DND-41 (cell line): ENCODE measurements at regions not wholly inside any gene's neighbourhood (a gene's known extent, or its start where the extent isn't known, plus 50 kb on each side); places are given as distances from the start of the nearest gene placed in this dataset.

Experiments
- ATAC-seq: fragments of 200-7000 bp; cut with Tn5 transposase; 3 replicates; pipeline ENCODE4 v1.9.1; 2021; ENCODE audit warnings: low read depth; ENCODE audit not compliant: insufficient read depth
- DNase-seq: peaks from one replicate; pipeline ENCODE4 v3.0.0-alpha.2; 2020
- H2AFZ ChIP-seq: 2 replicates; pipeline ENCODE4 v1.6.0; 2012; ENCODE audit warnings: low read depth, low read length
- H3K27ac ChIP-seq: 2 replicates; pipeline ENCODE4 v1.5.1; 2012; ENCODE audit warnings: low read length, inconsistent platforms
- H3K27me3 ChIP-seq: fragments of 200-600 bp; sonication (generic); 2 replicates; pipeline ENCODE4 v1.6.0; 2012; ENCODE audit warnings: low read length, mild to moderate bottlenecking, inconsistent platforms; ENCODE audit not compliant: insufficient read depth, poor library complexity
- H3K36me3 ChIP-seq: 2 replicates; pipeline ENCODE4 v1.5.1; 2012; ENCODE audit warnings: low read length, inconsistent platforms; ENCODE audit not compliant: insufficient read depth
- H3K4me1 ChIP-seq: 2 replicates; pipeline ENCODE4 v1.5.1; 2012; ENCODE audit warnings: mild to moderate bottlenecking, low read length; ENCODE audit not compliant: insufficient read depth
- H3K4me2 ChIP-seq: 2 replicates; pipeline ENCODE4 v1.6.0; 2012; ENCODE audit warnings: mild to moderate bottlenecking, moderate library complexity, low read length, inconsistent platforms; ENCODE audit not compliant: insufficient read depth
- H3K4me3 ChIP-seq, 2 experiments: fragments of 200-600 bp in 1 of 2; shearing (Covaris generic) in 1 of 2; 2 replicates each; pipeline ENCODE4 v1.5.1; 2012 to 2016; ENCODE audit warnings: inconsistent platforms in 2 of 2, low read length in 2 of 2, mild to moderate bottlenecking in 2 of 2, low read depth in 1 of 2, moderate library complexity in 1 of 2
- H3K79me2 ChIP-seq: 2 replicates; pipeline ENCODE4 v1.6.0; 2012; ENCODE audit warnings: low read length, inconsistent platforms; ENCODE audit not compliant: insufficient read depth
- H3K9ac ChIP-seq: 2 replicates; pipeline ENCODE4 v1.6.0; 2012; ENCODE audit warnings: low read depth, mild to moderate bottlenecking, inconsistent platforms, low read length, moderate library complexity
- H3K9me3 ChIP-seq: 2 replicates; pipeline ENCODE4 v1.5.1; 2012; ENCODE audit warnings: low read length, moderate library complexity, mild to moderate bottlenecking, inconsistent platforms; ENCODE audit not compliant: insufficient read depth, severe bottlenecking
- H4K20me1 ChIP-seq: 2 replicates; pipeline ENCODE4 v1.6.0; 2012; ENCODE audit warnings: low read length; ENCODE audit not compliant: insufficient read depth
- CTCF ChIP-seq: IDR thresholded peaks from 2 replicates; pipeline ENCODE4 v1.5.1; 2012; ENCODE audit warnings: borderline replicate concordance, low read length, moderate library complexity, mild to moderate bottlenecking; ENCODE audit not compliant: poor library complexity, severe bottlenecking; ENCODE audit errors: extremely low read depth
- EZH2 ChIP-seq: IDR thresholded peaks from 3 replicates; pipeline ENCODE4 v1.6.1; 2012; ENCODE audit warnings: borderline replicate concordance, low read depth, mild to moderate bottlenecking, moderate library complexity, low read length, inconsistent platforms; ENCODE audit not compliant: severe bottlenecking

DNA sequence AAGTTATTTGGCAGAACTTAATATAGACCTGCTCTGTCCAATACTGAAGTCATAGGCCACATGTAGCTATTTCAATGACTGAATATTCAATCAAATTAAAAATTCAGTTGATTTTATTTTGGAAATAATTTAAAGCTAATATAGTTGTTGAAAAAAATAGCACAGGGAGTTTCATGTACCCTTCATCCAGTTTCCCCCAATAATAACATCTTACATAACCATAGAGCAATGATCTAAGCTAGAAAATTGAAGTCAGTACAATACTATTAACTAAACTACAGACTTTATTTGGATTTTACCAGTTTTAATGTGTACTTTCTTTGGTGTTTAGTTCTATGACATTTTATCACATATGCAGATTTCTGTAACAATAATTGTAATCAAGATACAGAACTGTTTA is 212.2 kb upstream of the HDDC2 start:
- no peaks in the 10 kb centered on the region for H4K20me1 ChIP-seq
- ATAC-seq (no peak), DNase-seq (no peak)
- no peak overlapping the region for H3K27ac ChIP-seq
- no peaks in the 10 kb centered on the region for H3K27me3 ChIP-seq
- H3K9ac ChIP-seq = no peak overlapping the region
- H3K4me3 ChIP-seq = no peak overlapping the region
- no peaks in the 10 kb centered on the region for H3K36me3 ChIP-seq
- H3K9me3 ChIP-seq = no peaks in the 10 kb centered on the region
- no peaks in the 10 kb centered on the region for H3K79me2 ChIP-seq
- H3K4me1 ChIP-seq = no peaks in the 10 kb centered on the region
- no peak overlapping the region for H2AFZ ChIP-seq
- H3K4me2 ChIP-seq = no peak overlapping the region
- no peak for TF ChIP-seq EZH2
- TF ChIP-seq CTCF = no peak

GRCh38 chr6:125516644-125517043 is 214.9 kb upstream of the HDDC2 start:
- H3K4me2 ChIP-seq = no peak overlapping the region
- H3K79me2 ChIP-seq = no peaks in the 10 kb centered on the region
- TF ChIP-seq CTCF (no peak), EZH2 (no peak)
- H3K4me1 ChIP-seq = no peaks in the 10 kb centered on the region
- H3K9ac ChIP-seq = no peak overlapping the region
- no peak overlapping the region for H3K27ac ChIP-seq
- no peaks in the 10 kb centered on the region for H3K36me3 ChIP-seq
- ATAC-seq = no peak
- no peak overlapping the region for H2AFZ ChIP-seq
- no peaks in the 10 kb centered on the region for H3K27me3 ChIP-seq
- H4K20me1 ChIP-seq = no peaks in the 10 kb centered on the region
- DNase-seq = no peak
- no peak overlapping the region for H3K4me3 ChIP-seq
- no peaks in the 10 kb centered on the region for H3K9me3 ChIP-seq

GRCh38 chr6:125519367-125519766 is 217.6 kb upstream of the HDDC2 start:
- no peak overlapping the region for H3K27ac ChIP-seq
- no peaks in the 10 kb centered on the region for H3K36me3 ChIP-seq
- TF ChIP-seq CTCF (no peak), EZH2 (no peak)
- no peaks in the 10 kb centered on the region for H3K4me1 ChIP-seq
- H3K9me3 ChIP-seq = no peaks in the 10 kb centered on the region
- H3K4me3 ChIP-seq = no peak overlapping the region
- H3K9ac ChIP-seq = no peak overlapping the region
- H2AFZ ChIP-seq = no peak overlapping the region
- DNase-seq = no peak
- no peaks in the 10 kb centered on the region for H4K20me1 ChIP-seq
- ATAC-seq = no peak
- H3K27me3 ChIP-seq = peaks cover 3% of the 10 kb centered on the region
- H3K79me2 ChIP-seq = no peaks in the 10 kb centered on the region
- H3K4me2 ChIP-seq = no peak overlapping the region

GRCh38 chr6:125524356-125524755 is 222.6 kb upstream of the HDDC2 start:
- TF ChIP-seq EZH2 (no peak), CTCF (no peak)
- Histone ChIP-seq H3K9ac (no peak overlapping the region), H2AFZ (no peak overlapping the region), H3K9me3 (no peaks in the 10 kb centered on the region), H3K27me3 (peaks cover 3% of the 10 kb centered on the region), H3K4me1 (no peaks in the 10 kb centered on the region), H3K79me2 (no peaks in the 10 kb centered on the region), H3K36me3 (no peaks in the 10 kb centered on the region), H3K4me2 (no peak overlapping the region), H4K20me1 (no peaks in the 10 kb centered on the region), H3K27ac (no peak overlapping the region), H3K4me3 (no peak overlapping the region)
- no peak for DNase-seq
- ATAC-seq = no peak
